VCaP (cell line): ENCODE measurements at regions not wholly inside any gene's neighbourhood (a gene's known extent, or its start where the extent isn't known, plus 50 kb on each side); places are given as distances from the start of the nearest gene placed in this dataset.

Source experiments
- H3K27ac ChIP-seq: fragments of 450-650 bp; 2 replicates; pipeline ENCODE4 v1.5.1; 2017
- TF ChIP-seq, protein P1 (sequence below): fragments of 450-650 bp; conservative IDR thresholded peaks from 2 replicates; pipeline ENCODE4 v1.5.1; 2017; ENCODE audit warnings: mild to moderate bottlenecking, moderate library complexity

DNA sequence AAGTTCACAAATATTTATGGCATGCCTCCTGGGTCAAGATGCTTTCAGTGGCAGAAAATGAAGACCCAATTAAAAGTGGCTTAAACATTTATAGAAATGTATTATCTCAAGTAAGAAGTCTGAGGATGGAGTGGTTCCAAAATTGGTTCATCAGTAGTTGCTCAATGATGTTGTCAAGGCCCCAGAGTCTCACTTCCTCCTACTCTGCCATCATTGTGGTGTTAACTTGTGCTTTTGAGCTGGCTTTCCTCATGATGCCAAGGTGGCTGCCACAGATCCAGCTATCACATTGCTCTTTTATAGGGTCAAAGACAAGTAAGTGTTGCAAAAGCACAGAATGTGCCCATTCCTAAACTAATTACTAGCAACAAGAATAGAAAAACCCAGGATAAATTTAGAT is 404.6 kb upstream of the NRP1 start:
- H3K27ac ChIP-seq: no peak overlapping the region
- TF ChIP-seq, protein P1, sequence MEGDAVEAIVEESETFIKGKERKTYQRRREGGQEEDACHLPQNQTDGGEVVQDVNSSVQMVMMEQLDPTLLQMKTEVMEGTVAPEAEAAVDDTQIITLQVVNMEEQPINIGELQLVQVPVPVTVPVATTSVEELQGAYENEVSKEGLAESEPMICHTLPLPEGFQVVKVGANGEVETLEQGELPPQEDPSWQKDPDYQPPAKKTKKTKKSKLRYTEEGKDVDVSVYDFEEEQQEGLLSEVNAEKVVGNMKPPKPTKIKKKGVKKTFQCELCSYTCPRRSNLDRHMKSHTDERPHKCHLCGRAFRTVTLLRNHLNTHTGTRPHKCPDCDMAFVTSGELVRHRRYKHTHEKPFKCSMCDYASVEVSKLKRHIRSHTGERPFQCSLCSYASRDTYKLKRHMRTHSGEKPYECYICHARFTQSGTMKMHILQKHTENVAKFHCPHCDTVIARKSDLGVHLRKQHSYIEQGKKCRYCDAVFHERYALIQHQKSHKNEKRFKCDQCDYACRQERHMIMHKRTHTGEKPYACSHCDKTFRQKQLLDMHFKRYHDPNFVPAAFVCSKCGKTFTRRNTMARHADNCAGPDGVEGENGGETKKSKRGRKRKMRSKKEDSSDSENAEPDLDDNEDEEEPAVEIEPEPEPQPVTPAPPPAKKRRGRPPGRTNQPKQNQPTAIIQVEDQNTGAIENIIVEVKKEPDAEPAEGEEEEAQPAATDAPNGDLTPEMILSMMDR: no peak

DNA sequence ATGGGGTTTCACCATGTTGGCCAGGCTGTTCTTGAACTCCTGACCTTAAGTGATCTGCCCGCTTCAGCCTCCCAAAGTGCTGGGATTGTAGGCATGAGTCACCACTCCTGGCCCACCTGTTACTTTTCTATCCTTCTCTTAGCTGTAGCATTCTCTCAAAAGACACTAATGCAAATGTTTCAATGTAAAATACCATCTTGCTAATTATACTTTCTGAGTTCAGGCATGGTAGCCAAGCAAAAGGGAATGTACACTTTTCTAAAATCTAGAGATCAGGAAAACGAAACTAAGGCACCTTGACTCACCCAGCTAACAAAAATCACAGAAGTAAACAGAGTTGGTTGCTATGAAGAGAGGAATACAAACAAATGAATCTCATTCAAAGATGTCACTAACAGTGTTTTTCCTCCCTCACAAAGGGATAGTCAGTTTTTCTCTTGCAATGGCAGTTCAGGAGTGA is 401.0 kb upstream of the NRP1 start:
- TF ChIP-seq, protein P1: no peak
- no peak overlapping the region for H3K27ac ChIP-seq

DNA sequence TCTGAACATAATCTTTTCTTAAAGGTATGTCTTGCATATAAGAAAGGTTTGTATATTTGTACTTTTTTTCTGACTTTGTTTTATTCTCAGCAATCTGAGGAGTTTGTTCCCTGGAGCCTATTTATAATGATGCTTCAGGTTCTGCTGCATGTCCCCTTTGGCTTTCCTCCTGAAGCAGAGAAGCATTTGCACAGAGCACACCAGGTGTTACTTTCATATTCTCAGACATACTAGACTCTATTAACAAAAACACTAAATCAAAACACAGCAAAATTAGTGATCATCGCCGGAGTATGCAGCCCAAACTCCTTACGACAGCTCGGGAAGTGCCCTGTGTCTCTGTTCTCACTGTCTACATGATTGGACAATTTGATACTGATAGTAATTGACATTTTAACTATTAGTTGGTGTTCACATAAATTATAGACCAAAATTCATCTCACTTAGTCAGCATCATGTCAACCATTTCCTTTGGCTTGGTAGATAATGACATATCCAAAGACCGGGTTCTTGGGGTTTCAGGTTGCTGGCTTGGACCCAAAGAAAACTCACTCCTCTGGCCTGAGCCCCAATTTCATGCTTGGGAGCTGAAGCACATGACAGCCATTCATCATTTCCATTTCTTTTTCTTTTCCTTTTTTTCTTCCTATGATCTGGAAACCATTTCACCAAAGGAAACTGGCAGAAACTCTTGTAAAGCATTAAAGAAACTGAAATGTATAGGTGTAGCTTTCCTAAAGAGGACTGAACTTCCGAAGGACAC is 400.1 kb upstream of the NRP1 start:
- TF ChIP-seq, protein P1: no peak
- H3K27ac ChIP-seq: no peak overlapping the region

DNA sequence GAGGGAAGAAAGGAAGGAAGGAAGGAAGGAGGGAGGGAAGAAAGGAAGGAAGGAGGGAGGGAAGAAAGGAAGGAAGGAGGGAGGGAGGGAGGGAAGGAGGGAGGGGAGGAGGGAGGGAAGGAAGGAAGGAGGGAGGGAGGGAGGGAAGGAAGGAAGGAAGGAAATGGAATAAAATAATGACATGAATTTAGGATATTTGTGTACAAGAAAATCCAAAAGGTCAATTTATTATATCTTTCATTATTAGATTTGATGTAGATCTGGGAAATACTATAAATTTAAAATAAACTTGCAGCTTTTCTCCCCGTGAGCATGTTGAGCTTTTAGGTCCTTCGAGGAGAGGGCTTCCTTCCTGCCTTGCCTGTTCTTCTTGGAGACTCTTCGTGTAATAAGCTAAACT is 398.6 kb upstream of the NRP1 start:
- no peak overlapping the region for H3K27ac ChIP-seq
- TF ChIP-seq, protein P1: no peak

DNA sequence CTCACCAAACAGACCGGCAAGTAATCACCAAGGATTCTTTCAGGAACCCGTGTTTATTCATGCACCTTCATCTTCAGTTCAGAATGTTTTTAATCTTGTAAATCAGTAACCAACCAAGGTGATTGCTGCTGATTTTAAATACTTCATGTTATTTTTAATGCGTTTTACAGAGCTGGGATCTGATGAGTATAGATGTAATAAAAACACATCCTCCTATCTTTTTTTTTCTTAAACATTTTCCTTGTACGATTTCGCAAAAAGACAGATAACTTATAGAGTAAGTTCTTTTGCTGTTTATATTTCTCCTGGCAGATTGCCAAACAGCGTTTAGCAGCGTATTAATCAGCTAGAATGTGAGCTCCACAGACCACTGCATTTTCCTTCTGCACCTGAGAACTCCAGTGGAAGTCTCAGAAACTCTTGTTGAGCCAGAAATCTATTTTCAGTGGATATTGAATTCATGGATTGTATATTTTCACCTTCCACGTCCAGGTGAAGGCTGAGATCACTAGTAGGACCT is 397.8 kb upstream of the NRP1 start:
- TF ChIP-seq, protein P1: no peak
- H3K27ac ChIP-seq: no peak overlapping the region

DNA sequence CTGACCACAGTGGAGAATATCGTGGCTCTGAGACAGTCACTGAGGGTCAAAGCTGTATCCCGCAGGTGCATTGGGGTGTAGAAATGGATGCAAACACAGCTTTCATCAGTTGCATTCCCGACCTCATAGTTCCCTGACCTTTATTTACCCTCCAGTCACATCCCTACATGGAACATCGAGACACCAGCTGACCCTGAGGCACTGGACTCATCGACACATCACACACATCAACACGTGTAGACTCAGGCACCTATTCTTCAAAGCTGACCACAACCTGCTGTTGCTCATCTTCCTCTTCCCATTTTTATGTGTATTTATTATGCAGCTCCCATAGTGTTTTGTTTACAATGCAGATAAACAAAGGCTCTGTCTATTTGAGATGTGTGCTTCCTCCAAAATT is 396.9 kb upstream of the NRP1 start:
- H3K27ac ChIP-seq: no peak overlapping the region
- TF ChIP-seq, protein P1: no peak

DNA sequence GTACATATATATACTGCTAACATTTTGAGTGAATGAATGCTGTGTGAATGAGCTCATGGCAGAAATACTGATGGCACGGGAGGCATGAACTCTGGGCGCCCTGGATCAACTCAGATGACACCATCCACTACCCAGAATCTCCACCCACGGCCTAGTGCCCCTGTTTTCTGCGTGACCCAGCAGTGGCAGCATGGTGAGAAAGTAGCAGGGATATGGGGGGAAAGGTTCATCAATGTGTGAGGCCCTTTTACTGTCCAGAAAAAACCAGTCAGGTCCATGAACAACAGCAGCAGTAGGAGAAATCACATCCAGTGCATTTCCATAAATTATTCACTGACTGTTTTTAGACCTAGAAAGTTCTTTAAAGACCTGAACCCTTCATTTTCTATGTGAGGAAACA is 391.0 kb upstream of the NRP1 start:
- no peak overlapping the region for H3K27ac ChIP-seq
- TF ChIP-seq, protein P1: no peak
